DMS 273 (cell line): ENCODE measurements at regions not wholly inside any gene's neighbourhood (a gene's known extent, or its start where the extent isn't known, plus 50 kb on each side); places are given as distances from the start of the nearest gene placed in this dataset.
A peak's percentile ranks its signal among the peaks of the same experiment; 100 is the strongest.

Experiments
- DNase-seq: peaks from one replicate; lab custom pipeline; 2025; ENCODE audit not compliant: unreplicated experiment; lab: John Stamatoyannopoulos, UW

DNA sequence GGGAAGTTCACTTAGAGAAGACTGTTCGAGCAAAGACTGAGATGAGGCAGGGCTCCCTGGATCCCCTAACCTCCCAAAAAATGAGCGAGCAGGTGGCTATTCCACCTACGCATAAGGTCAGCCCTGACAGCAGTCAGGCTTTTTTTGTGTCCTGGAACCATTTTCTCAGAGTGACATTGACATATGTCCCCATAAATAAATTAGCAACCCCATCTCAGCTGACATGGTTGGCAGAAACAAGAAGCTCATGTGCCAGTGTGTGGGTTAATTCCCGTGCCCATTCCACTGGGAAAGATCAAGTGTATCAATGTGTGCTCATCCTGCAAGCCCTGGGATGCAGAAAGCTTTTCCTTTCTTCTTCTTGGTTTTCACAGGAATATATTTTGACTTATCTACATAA, 740.4 kb upstream of the CELF4 start:
- DNase-seq: no peak

DNA sequence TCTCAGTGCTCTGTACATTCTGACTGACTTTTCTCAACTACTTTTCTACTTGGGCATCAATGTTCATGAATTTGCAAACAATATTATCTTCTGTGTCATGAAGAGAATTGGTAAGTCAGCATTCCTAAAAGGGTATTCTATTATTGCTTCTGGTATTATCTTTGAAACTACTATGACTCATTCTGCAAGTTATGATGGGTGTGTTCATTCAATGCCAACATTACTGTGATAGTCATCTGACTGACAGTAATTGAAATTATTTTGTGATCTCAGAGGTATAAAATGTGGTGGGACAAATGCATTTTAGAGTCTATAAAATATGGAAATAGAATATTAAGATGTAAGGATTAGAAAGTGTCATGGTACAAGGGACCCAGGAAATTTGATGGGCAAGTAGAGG, 736.0 kb upstream of the CELF4 start:
- no peak for DNase-seq

DNA sequence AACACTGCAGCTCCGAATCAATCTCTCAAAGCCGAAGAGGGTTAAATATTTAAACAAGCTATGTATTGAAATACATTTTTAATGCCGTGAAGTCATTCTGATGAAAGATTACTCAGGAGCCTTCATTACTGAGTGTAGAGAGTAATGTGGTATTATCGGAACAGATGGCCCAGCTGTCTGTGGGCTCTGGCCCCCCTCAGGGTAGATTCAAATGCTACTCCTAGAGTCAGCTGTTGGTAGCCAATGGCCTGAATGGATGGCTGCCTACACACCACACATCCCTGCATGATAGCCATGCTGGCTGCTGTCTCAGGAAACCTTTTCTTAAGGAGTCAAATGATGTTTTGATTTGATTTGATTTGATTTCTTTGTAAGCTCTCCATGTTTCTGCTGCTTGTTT, 732.3 kb upstream of the CELF4 start:
- peak; percentile 83 for DNase-seq

DNA sequence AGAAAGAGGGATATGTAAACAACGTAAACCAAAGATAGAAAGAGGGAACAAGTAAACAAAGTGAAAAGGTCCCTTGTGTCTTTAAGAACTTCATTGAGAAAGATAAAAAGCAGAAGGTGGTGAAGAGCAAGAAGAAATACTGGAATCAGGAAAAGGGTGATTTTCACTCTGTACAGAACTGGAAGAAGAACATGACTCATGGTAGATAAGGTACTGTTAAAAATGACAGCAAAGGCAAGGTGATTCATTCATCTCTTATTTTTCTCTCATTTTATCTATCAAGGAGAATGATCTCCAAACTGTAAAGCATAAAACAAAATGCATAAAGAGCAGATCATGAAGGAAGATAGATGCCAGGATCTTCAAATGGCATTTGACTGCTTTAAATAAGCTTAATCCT, 724.6 kb upstream of the CELF4 start:
- no peak for DNase-seq

DNA sequence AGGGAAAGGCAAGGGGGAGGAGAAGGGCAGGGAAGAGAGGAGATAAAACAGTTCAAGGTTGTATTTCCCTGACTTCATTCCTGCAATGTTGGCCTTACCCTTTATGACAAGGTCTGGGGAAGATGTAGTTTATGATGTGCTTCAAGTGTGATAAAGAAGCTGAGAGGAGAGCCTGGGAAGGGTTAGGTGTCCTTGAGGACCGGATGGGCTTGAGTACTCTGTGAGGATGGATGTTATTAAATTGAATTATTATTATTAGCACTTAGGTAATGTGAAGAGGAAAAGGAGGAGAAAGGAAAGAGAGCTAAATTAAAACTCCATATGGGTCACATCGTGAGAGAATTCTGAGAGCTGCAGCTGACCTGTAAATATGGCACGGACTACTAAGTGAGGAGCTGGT, 719.4 kb upstream of the CELF4 start:
- no peak for DNase-seq

DNA sequence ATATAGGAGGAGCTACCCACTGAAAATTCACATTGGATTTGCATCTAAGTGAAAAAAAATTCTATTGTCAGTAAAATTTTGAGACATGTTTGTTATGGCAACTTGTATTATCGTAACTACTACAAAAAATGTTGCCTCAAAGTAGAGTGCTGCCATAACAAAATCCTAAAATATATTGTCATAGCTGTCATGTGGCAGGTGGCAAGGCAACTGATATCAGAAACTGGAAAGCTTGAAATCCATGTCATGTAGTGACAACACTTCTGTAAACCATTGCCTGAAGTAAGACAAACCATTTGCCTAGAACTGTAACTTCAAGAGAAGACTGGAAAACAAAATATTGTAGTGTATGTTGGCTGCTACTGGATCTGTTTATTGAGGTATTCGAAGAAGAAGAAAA, 697.5 kb upstream of the CELF4 start:
- no peak for DNase-seq

DNA sequence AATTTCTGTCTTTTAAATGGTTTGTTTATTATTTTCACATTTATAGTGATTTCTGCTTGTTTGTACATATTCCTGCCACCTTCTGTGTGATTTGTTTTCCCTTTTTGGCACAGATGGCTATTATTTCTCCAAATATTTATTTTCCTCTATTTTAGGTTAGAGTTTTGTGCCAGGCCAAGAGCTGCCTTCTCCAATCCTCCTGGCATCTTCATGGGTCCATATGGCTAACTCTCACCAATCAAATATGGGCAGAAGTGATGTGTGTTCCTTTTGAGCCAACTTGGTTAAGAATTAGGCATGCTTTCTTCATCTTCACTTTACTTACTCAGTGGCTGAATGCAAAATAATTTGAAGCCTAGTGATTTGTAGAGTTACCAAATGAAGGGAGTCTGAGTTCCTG, 697.1 kb upstream of the CELF4 start:
- no peak for DNase-seq

DNA sequence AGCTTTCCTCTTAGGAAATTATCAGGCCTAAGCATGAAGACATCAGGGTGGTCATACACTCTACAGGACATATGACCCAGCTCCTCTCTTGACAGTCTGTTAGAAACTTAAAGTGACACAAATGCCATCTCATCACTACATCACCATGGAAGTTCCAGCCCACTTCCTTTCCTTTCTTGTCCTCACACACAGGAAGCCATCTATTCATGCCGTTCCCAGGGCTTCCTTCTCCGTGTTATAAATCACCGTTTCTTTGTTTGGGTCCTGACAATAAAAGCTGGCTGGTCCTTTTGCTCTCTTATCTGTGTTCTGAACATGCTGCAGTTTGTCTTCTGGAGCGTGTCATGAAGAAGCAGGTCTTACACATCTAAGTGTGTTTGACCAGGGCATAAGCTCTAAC, 692.1 kb upstream of the CELF4 start:
- DNase-seq: no peak

DNA sequence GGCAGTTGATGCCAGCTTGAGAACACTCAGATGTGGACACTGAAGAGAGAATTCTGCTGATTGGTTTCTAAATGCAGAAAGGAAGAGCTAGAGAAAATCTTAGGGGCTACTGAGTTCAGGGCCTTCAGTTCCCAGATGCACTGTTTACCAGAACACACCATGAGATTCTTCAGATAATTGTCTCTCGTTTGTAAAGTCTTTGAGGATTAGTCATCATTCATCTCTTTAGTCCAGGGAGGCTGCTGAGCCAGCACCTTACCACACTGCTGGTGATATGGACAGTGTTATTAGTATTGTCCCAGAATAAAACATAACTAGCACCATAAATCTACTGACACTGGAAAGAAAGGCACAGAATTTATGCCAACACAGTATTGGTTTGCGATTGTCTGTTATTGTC, 690.8 kb upstream of the CELF4 start:
- DNase-seq: no peak

DNA sequence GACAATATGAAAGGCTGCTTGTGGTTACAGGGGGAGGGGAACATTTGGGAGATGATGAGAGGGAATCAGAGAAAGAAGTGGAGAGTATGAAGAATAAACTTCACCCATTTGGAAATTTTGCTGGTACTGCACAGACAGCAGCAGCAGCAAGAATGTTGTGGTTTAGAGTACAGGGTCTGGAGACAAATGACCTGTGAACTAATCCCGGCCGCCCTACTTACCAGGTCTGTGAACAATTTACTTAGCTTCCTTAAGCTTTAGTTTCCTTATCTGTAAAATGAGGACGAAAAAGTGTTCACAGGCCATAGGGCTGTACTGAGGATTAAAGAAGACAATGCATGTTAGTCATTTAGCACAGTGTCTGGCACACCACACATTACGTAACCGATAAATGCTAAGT, 685.4 kb upstream of the CELF4 start:
- no peak for DNase-seq

DNA sequence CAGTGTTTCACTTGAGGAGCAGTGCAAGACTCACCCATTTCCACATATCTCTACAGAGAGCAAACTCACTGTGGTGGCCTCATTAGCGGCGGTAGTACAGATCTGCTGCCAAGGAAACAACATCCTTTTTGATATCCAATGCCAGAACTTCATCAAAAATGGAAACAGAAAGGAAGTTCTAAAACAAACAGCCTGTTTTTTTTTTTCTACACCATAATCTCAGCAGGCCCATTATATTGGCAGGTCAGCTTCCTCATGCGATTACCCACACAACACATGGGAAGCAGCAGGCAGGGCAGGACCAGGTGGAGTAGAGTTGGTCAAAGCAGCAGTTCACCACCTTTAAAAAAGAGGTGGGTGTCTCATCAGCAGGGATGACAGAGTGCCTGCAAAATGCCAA, 678.9 kb upstream of the CELF4 start:
- DNase-seq: no peak

DNA sequence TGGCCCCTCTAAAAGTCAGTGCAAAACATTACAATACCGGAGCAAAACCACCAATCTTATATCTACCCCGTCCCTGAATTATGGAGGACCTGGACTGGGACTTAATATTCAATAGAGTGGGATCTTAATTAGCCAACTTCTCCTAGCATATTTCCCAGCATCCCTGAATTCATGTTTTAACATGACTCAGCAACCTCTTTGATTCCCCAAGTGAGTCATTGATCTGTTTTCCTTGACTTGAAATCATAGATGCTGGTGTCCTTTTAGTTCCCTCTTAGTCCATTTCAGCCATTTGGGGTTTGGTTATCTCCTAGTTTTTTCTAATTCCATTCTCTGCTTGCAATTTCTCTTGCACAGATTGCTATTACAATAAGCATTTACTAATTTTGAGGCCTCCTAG, 677.7 kb upstream of the CELF4 start:
- no peak for DNase-seq

DNA sequence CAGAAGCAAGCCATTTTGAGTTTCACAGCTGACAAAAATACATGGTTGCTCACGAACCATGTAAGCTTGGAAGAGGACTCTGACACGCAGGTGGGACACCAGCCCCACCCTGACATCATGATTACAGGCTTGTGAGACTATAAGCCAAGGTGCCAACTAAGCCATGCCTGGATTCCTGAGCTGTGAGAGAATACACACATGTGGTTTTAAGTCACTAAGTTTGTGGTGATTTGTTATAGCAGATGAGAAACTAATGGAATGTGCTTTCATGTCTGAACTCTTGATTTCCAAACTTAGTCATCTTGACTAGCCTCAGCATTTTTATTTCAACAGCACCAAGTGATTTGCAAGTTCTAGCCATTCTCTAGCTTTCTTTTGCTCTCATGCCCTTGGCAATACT, 676.1 kb upstream of the CELF4 start:
- no peak for DNase-seq

DNA sequence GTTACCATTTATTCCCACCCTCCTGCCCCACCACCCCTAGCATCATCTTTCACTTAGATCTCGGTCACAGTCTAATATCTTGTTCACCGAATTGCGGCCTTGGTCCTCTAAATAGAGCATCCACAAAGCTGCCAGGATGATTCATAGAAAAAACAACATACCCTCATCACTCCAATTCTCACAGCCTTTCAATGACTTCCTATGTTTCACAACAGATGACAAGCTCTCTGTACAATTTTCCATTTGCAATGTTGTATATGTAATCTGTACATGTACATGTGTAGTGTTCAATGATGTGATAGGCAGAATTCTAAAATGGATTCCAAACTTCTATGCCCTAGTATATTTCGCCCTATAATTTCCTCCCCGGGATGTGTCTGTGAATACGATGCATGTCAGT, 675.6 kb upstream of the CELF4 start:
- no peak for DNase-seq

DNA sequence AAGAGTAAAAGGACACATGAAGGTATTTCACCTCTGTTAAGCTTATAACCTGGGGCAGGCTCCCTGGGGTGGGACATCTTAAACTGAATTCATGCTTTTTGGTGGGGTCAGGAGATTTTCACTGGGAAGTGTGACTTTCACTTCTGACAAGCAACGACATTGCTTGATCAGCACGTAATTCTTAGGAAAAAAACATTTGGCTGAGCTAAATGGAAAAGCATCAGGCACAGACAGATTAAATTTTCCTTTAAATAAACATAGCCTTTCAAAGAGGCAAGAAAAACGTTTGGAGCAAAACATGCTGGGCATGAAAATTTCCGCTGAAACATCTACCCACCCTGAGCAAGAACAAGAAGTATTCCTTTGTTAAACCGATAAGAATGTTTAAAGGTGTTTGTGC, 674.0 kb upstream of the CELF4 start:
- no peak for DNase-seq

DNA sequence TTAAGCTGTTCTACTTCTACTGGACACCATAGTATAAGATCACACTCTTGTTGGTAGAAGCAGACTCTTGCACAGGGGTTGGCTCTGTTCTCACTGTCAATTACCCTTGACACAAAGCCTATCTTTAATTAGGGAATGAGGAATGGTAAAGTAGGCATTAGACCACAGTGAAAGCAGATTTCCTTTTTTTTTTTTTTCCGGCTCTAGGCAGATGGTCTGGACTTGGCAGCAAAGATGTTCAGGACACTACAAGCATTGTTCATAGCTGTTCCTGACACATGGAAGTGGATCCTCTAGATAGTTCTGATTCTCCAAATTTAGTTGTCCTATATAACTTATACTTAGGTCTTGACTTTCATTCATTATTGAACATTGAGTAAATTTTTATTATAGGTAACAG, 672.2 kb upstream of the CELF4 start:
- no peak for DNase-seq

DNA sequence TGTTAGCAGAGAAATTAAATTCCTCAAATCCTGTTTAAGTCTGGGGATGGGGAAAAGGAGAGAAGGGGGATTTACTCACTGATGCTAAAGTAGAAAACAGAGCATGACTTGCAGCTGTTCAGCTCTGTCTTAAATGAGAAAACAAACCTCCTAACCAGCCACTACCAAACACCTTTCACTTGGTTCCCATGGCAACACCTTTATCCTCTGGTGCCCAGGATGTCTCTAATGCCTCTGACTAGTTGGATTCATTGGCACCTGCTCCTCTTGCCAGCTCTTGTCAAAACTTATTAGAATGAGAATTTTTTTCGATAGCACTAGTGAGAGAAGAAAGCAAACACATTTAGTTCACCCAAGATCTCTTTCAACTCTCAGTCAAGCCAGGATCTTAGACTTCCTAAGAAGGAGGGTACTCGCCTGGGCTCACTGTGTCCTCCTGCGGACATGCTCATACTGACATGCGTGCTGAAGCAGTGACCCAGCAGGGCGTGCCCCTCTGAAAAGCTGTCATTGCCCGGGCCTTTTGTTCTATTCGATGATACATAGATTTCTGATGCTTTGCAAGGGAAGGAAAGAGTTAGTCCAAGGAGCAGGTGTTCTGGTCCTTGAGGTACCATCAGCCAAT, 656.0 kb upstream of the CELF4 start:
- peak; percentile 16 for DNase-seq

DNA sequence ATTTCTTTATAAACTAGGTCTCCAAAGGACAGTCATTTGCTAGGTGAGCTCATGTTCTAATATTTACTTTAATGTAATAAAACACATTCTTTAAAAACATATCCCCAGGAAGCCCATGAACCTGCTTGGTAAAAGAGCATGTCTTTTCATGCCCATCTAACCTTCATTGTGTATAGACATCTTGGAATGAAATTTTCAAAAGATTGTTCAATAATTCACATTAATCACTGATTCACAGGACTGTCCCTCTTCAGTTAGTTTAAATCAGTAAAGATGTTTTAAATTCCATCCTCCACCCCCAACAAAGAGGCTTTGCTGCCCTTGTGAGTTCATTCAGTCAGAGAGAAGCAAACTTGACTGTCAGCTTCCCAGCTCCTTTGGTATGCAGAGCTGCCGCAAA, 633.4 kb upstream of the CELF4 start:
- DNase-seq: no peak

DNA sequence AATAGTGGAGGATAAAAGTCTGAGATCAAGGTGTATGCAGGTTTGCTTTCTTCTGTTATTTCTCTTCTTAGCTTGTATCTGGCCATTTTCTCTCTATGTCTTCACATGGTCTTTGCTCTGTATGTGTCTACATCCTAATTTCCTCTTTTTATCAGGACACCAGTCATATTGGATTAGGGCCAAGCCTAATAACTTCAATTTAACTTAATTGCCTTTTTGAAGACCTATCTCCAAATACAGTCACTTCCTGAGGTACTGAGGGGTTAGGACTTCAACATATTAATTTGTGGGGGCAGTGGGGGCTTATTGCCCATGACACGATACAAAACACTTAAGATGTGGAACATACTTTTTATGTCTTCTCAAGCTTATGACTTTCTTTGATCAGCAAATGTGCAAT, 632.9 kb upstream of the CELF4 start:
- DNase-seq: no peak

DNA sequence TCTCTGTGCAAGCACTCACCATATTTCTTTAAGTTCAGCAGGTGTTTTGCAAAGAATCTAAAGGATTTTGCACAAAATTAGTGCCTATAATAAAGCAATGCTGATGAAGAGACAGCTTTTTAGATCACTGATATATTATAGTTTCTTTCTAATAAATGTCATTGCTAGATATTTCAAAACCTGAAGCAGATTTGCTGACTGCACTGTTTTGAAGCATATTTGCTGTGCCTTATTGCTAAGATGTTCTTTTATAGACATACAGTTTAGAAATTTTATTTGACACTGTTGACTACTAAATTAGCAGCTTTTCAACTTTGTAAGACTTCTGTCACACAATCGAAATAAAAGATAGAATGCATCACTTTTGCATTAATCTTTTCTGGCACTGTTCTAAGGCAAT, 620.9 kb upstream of the CELF4 start:
- DNase-seq: no peak

DNA sequence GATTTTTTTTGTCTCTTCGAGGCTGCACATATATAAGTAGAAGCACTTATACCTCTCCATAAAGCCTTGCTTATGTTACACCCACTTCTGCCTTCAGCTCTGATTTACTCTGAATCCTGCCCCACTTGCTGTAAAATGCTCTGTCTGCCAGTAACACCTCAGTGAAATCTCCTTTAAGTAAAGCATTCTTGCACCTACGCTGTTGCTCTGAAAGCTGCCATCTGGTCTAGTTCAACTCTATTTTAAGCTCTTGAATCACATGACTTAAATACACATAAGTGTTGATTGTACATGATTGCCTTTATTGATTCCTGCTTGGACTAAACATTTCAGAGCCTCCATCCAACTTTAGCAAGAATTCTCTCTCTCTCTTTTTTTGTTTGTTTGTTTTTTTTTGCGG, 609.0 kb upstream of the CELF4 start:
- peak; percentile 54 for DNase-seq

DNA sequence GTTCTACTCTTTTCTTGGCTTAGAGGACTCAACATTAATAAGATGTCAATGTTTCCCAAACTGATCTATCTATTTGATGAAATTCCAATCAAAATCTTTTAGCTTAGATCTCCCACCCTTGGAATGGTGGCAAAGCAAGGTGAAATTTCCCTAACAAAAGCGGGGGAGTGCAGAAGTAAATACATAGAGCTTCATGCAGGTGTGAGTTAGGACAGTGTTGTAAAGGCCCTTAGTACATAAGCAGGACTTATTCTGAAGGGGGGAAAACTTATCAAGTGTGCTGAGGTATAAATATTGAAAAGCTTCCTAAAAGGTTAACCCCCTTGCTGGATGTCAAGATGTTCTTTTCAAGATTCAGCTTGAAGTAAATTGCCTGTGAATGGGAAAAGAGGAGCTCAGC, 608.6 kb upstream of the CELF4 start:
- peak; percentile 22 for DNase-seq

DNA sequence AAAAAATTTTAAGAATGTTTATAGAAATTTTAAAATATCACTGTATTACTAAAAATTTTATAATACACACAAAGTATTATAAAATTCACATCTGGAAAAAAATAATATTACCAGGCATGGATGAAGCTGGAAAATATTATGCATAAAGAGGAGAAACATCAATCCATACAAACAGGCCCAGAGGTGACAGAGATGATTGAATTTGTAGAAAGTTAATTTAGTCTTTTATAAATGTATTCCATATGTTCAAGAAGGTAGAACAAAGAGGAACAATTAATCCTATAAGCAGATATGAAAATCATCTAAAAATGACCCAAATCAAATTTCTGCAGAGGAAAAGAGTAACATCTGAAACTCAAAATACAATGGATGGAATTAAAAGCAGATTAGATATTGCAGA, 605.2 kb upstream of the CELF4 start:
- DNase-seq: no peak

DNA sequence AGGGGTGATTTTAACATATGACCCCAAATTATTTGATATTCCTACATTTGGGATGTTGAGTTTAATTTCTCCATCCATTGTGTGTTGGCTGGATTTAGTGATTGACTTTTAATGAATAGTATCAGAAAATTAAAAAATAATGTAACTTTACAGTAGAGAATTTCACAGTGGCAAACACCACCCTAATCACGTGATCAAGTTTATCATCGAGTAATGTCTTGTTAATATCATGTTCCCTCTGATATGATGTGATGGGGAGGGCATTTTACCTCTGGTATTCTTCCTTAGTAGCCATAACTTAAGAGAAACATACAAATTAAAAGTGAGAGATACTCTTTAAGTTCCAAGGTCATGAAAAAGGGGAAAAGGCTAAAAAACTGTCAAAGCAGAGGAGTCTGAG, 602.0 kb upstream of the CELF4 start:
- no peak for DNase-seq
